DOHH2 (cell line): ENCODE measurements at regions not wholly inside any gene's neighbourhood (a gene's known extent, or its start where the extent isn't known, plus 50 kb on each side); places are given as distances from the start of the nearest gene placed in this dataset.

Experiments used
- H3F3A ChIP-seq: fragments of 200-600 bp; sonication (generic), shearing (Covaris generic); 2 replicates; pipeline ENCODE4 v1.6.0; 2016; ENCODE audit warnings: antibody characterized with exemption, mild to moderate bottlenecking; ENCODE audit not compliant: control insufficient read depth, insufficient read depth
- H3K27ac ChIP-seq: fragments of 200-600 bp; sonication (generic); 2 replicates; pipeline ENCODE4 v1.5.1; 2014; ENCODE audit warnings: low read depth, mild to moderate bottlenecking, low read length, moderate library complexity
- H3K27me3 ChIP-seq: fragments of 200-600 bp; sonication (generic); 2 replicates; pipeline ENCODE4 v1.6.1; 2014; ENCODE audit warnings: mild to moderate bottlenecking, low read length, mixed read lengths; ENCODE audit not compliant: control insufficient read depth
- H3K36me3 ChIP-seq: fragments of 200-600 bp; sonication (generic); 2 replicates; pipeline ENCODE4 v1.6.1; 2014; ENCODE audit warnings: mild to moderate bottlenecking, low read length, moderate library complexity, mixed read lengths; ENCODE audit not compliant: control insufficient read depth
- H3K4me1 ChIP-seq: fragments of 200-600 bp; sonication (generic); 2 replicates; pipeline ENCODE4 v1.6.1; 2014; ENCODE audit warnings: mild to moderate bottlenecking, low read length, mixed read lengths; ENCODE audit not compliant: control insufficient read depth
- H3K4me2 ChIP-seq: fragments of 200-600 bp; sonication (generic); 2 replicates; pipeline ENCODE4 v1.6.0; 2014; ENCODE audit warnings: mild to moderate bottlenecking, low read length, moderate library complexity
- H3K4me3 ChIP-seq: fragments of 200-600 bp; sonication (generic); 2 replicates; pipeline ENCODE4 v1.5.1; 2014; ENCODE audit warnings: mild to moderate bottlenecking, low read length, mixed read lengths
- H3K79me2 ChIP-seq: fragments of 200-600 bp; sonication (generic); 2 replicates; pipeline ENCODE4 v1.6.1; 2014; ENCODE audit warnings: mild to moderate bottlenecking, low read length, mixed read lengths; ENCODE audit not compliant: control insufficient read depth
- H3K9me2 ChIP-seq: fragments of 200-600 bp; sonication (generic); replicated peaks from 2 replicates; pipeline ENCODE4 v1.6.1; 2014; ENCODE audit warnings: mild to moderate bottlenecking, low read length, mixed read lengths; ENCODE audit not compliant: control insufficient read depth
- H3K9me3 ChIP-seq: fragments of 200-600 bp; sonication (generic); 2 replicates; pipeline ENCODE4 v1.6.1; 2014; ENCODE audit warnings: antibody characterized with exemption, low read length, mixed read lengths; ENCODE audit not compliant: control insufficient read depth, insufficient read depth
- H4K20me1 ChIP-seq: fragments of 200-600 bp; sonication (generic); 2 replicates; pipeline ENCODE4 v1.6.0; 2014; ENCODE audit warnings: low read depth, mild to moderate bottlenecking, antibody characterized with exemption, low read length, moderate library complexity; ENCODE audit not compliant: control insufficient read depth, insufficient read depth
- CTCF ChIP-seq: fragments of 200-600 bp; sonication (generic); IDR thresholded peaks from one replicate; pipeline ENCODE4 v1.5.1; 2014; ENCODE audit warnings: antibody characterized with exemption, mild to moderate bottlenecking, low read depth, low read length; ENCODE audit not compliant: poor library complexity, severe bottlenecking
- EZH2phosphoT487 ChIP-seq: fragments of 200-600 bp; sonication (generic); IDR thresholded peaks from 2 replicates; pipeline ENCODE4 v1.6.1; 2017; ENCODE audit warnings: borderline replicate concordance, mild to moderate bottlenecking, antibody characterized with exemption, low read length, moderate library complexity, mixed read lengths

- no peak overlapping the region for H3K27ac ChIP-seq
- no peaks in the 10 kb centered on the region for H3K27me3 ChIP-seq
- H3K4me3 ChIP-seq = no peak overlapping the region
- no peak overlapping the region for H3K4me2 ChIP-seq
- no peaks in the 10 kb centered on the region for H3K9me3 ChIP-seq
- no peaks in the 10 kb centered on the region for H3F3A ChIP-seq
- no peaks in the 10 kb centered on the region for H4K20me1 ChIP-seq
- TF ChIP-seq CTCF = no peak
- TF ChIP-seq EZH2phosphoT487 = no peak
- H3K36me3 ChIP-seq = no peaks in the 10 kb centered on the region
- no peaks in the 10 kb centered on the region for H3K9me2 ChIP-seq
- H3K4me1 ChIP-seq = no peaks in the 10 kb centered on the region
- H3K79me2 ChIP-seq = no peaks in the 10 kb centered on the region
These were observed 188.8 kb upstream of the FOXP2 start for GRCh38 chr7:114225784-114226183.

GRCh38 chr7:114218283-114218682 lies 196.3 kb upstream of the FOXP2 start:
- Histone ChIP-seq H3K36me3 (no peaks in the 10 kb centered on the region), H3K9me2 (no peaks in the 10 kb centered on the region), H3K4me1 (no peaks in the 10 kb centered on the region), H4K20me1 (no peaks in the 10 kb centered on the region), H3F3A (no peaks in the 10 kb centered on the region), H3K9me3 (no peaks in the 10 kb centered on the region), H3K79me2 (no peaks in the 10 kb centered on the region), H3K4me2 (no peak overlapping the region), H3K27ac (no peak overlapping the region), H3K27me3 (no peaks in the 10 kb centered on the region), H3K4me3 (no peak overlapping the region)
- no peak for TF ChIP-seq EZH2phosphoT487
- no peak for TF ChIP-seq CTCF

DNA sequence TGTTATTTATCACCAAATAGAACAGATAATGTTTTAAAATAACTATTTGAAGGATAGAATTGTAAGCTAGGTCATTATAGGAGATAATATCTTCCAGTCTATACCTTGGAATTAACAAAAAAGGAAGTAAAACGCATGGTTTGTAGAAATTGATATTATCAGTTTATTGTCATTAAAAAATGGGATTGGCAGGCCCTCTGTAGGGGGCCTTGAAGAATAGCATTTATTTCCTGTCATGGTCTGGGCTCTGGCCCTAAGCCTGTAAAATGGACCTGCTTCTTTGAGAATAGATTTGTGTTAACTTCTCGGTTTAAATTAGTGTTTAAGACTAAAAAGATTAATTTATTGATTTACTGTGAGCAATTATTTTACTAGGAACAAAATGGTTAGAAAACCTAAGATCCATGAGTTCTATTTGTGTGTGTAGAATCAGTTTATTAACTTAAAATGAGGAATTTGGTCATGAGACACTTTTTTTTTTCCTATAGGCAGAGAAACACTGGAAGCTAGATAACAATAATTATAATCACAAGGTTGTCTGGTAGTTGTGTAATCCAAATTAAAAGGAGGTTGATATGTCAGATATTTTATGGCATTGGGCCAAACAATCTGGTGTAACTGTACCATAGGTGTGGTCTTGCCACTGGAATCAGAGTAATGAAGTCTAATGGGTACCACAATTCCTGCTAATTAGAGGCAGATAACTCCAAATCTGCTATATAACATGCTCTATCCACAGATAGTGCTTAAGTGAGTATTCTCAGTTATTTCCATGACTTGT lies 197.4 kb upstream of the FOXP2 start:
- H3K27ac ChIP-seq = no peak overlapping the region
- peak; percentile 17 for TF ChIP-seq CTCF
- TF ChIP-seq EZH2phosphoT487 = no peak

More for the DNA sequence above, 197.4 kb upstream of the FOXP2 start:
- no peaks in the 10 kb centered on the region for H4K20me1 ChIP-seq
- no peak overlapping the region for H3K4me2 ChIP-seq
- no peaks in the 10 kb centered on the region for H3K9me2 ChIP-seq
- no peaks in the 10 kb centered on the region for H3K79me2 ChIP-seq
- H3K4me3 ChIP-seq = no peak overlapping the region
- H3F3A ChIP-seq = no peaks in the 10 kb centered on the region
- no peaks in the 10 kb centered on the region for H3K27me3 ChIP-seq
- no peaks in the 10 kb centered on the region for H3K4me1 ChIP-seq
- no peaks in the 10 kb centered on the region for H3K9me3 ChIP-seq
- H3K36me3 ChIP-seq = no peaks in the 10 kb centered on the region
